ENCODE measurements at regions not wholly inside any gene's neighbourhood (a gene's known extent, or its start where the extent isn't known, plus 50 kb on each side); places are given as distances from the start of the nearest gene placed in this dataset.

DNA sequence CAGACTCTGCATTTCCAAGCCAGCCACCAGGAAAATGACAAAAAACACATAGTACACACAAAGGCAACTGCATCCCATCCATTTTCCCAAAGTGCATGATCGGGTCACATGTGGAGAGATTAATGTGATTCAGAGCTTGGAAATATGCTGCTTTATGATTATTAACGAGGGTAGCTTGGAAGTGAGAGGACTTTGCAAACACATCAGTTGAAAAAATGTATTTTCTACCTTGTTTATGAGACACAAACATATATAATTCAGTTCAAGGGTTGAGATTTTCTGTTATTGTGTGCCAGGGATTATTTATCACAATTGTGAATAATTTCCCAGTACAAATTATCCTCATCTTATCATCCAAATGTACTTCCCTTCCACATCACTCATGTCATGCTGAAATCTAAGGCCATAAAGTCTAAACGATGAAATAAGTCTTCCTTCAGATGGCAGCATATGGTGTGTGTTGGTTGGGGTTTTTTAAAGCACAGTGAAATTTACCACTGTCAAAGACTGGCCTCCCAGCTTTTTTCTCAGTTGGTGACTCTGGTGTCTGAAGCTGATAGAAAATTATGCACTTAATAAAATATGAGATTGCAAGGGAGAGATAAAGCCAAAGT is 104.7 kb upstream of the ADAMTS18 start:
- TF ChIP-seq CTCF (IDR thresholded peaks at IDR 0.05) (no peak), EZH2 (IDR thresholded peaks at IDR 0.05) (no peak)

Data from neural progenitor cell (in vitro differentiated cells).